ENCODE measurements at regions not wholly inside any gene's neighbourhood (a gene's known extent, or its start where the extent isn't known, plus 50 kb on each side); places are given as distances from the start of the nearest gene placed in this dataset.
"Not testable (repeated sequence)": the region's sequence is repeated elsewhere in the genome, so short reads cannot be mapped to it uniquely, and the experiment has no call there.

DNA sequence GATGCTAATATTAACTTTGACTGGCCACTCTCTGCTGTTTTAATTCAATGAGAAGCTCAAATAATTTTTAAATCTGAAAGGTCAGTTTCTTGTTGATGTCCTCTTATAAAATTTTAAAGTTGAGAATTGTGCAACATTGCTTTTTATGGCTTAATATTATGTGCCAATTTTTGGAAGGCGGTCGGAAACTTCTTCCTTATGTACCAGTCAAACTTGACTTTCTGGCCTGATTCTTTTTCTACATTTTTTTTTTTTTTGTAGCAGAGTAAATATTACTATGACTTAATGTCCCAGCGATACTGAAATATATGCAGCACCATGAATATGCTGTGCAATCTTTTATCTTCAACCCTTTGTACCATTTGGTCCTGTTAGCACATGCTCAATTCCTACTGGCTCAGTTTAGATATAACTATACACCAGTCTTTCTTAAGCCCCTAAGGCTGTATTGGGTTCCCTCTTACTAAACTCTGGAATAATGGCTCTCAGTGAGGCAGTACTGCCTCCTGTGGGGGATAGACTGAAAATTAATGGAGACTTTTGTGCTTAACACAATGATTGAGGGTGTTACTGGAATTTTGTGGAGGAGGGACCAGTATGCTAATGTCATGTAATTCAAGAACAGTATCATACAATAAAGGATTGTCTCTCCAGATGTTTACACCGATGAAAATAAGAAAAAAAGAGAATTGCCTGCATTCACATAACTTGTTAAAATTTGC, 156.4 kb upstream of the SYNCRIP start:
- DNase-seq: no peak

DNA sequence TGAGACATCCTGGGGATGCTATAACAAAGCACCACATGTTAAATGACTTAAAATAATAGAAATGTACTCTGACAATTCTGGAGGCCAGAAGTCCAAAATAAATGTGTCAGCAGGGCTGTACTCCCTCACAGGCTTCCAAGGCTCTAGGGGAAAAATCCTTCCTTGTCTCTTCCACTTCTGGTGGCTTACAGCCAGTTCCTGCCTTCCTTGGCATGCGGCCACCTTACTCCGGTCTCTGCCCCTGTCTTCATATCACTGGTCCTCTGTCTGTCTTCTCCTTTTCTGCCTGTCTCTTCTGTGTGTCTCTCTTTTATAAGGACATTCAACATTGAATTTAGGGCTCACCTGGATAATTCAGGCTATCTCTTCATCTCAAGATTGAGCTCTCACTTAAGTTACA, 155.3 kb upstream of the SYNCRIP start:
- DNase-seq: no peak

DNA sequence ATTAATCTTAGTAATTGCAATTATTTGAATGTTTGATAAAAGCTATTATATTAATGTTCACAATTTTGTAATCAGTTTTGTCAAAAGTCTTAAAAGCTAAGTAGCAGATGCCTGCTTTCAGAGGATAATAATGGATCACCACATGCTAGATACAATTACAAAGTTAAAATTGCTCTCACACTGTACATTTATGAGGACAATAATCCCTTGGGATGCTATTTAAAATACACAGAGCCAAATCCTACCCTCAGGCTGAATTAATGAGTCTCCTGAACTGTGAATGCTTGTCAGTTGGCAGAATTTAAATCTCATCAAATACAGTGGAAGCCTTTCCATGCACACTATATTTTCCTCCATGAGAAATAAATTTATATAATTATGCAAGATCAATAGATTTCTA, 153.3 kb upstream of the SYNCRIP start:
- no peak for DNase-seq

DNA sequence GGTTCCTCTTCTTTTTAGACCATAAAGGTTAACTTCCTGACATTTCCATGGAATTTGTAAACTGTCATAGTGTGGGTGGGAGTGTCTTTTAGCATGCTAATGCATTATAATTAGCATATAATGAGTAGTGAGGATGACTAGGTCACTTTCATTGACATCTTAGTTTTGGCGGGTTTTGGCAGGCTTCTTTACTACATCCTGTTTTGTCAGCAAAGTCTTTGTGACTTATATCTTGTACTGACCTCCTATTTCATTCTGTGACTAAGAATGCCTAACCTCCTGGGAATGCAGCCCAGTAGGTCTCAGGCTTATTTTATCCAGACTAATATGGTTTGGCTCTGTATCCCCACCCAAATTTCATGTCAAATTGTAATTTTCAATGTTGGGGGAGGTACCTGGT, 149.6 kb upstream of the SYNCRIP start:
- DNase-seq: no peak

DNA sequence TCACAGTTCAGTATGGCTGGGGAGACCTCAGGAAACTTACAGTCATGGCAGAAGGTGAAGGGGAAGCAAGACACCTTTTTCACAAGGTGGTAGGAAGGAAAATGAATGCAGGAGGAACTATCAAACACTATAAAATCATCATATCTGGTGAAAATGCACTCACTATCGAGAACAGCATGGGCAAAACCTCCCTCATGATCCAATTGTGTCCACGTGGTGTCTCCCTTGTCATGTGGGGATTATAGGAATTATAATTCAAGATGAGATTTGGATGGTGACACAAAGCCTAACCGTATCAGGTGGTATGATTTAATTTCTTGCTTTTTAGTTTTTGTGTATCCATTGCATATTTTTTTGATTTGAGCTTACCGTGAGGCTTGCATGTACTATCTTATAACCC, 133.2 kb upstream of the SYNCRIP start:
- DNase-seq: no peak

GRCh38 chr6:85772641-85773040, 130.0 kb upstream of the SYNCRIP start:
- DNase-seq: no peak

GRCh38 chr6:85771925-85772430, 129.3 kb upstream of the SYNCRIP start:
- DNase-seq: no peak

DNA sequence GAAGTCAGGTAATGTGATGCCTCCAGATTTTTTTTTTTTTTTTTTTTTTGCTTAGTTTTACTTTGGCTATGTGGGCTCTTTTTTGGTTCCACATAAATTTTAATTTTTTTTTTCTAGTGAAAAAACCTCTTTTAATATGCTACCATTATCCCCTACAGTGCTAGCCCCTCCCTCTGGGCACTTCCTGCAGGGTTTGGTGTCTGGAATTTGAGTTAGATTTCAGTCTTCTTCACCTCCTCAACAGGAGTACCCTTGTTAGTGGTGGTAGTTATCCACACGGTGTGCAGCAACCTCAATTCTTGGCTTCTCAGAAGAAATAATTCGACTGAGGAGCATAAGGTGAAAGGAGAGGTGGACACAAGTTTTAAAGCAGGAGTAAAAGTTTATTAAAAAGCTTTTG, 128.8 kb upstream of the SYNCRIP start:
- no peak for DNase-seq

GRCh38 chr6:85764844-85765243, 122.2 kb upstream of the SYNCRIP start:
- no peak for DNase-seq

- no peak for DNase-seq
Measured at GRCh38 chr6:85756982-85757381, 114.3 kb upstream of the SYNCRIP start.

GRCh38 chr6:85754894-85755293, 112.2 kb upstream of the SYNCRIP start:
- DNase-seq: no peak

GRCh38 chr6:85752602-85753001, 109.9 kb upstream of the SYNCRIP start:
- no peak for DNase-seq

DNA sequence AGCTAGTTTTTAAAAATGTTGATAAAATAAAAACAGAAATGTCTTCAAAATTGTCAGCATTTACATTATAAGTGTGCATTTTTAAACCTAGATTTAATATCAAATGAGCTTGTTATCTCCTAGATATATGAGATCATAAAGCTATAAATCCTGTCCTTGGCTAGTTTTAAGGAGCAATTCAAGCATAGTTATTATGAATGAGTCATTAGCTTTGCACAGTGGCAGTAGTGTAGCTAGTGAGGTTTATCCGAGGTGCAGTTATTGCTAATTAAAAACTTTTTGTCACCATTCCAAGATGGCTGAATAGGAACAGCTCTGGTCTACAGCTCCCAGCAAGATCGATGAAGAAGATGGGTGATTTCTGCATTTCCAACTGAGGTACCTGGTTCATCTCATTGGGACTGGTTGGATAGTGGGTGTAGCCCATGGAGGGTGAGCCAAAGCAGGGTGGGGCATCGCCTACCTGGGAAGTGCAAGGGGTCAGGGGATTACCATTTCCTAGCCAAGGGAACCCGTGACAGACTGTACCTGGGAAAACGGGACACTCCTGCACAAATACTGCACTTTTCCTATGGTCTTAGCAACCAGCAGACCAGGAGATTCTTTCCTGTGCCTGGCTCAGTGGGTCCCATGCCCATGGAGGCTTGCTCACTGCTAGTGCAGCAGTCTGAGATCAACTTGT, 108.8 kb upstream of the SYNCRIP start:
- no peak for DNase-seq

DNA sequence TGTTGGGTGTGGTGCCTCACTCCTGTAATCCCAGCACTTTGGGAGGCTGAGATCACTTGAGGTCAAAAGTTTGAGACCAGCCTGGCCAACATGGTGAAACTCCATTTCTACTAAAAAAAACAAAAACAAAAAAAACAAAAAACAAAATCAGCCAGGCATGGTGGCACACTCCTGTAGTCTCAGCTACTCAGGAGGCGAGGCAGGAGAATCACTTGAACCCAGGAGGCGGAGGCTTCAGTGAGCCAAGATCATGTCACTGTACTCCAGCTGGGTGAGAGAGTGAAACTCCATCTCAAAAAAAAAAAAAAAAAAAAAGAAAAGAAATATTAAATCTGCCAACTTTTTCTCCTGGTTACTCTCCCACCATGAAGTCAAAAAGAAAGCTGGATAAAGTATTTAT, 107.5 kb upstream of the SYNCRIP start:
- DNase-seq: not testable (repeated sequence)

GRCh38 chr6:85749236-85749635, 106.5 kb upstream of the SYNCRIP start:
- DNase-seq: no peak

- no peak for DNase-seq
Measured at GRCh38 chr6:85747666-85748065, 105.0 kb upstream of the SYNCRIP start.

DNA sequence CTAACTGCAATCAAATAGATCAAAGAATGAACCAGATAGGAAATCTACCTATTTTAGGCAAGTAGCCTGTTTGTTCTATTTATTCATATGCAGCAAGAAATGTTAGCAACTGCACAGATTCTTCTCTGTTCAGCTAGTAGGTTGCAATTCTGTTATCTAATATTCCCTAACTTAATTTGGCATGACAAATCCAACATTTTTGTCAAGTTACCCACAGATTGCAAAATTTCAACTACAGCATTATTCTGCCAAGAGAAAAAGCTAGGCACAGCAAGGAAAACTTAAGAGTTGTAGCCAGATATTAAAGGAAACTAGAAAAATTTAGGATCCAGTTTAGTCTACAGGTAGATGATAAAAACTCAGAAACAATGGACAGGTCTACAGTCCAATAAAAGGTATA, 104.4 kb upstream of the SYNCRIP start:
- no peak for DNase-seq

DNA sequence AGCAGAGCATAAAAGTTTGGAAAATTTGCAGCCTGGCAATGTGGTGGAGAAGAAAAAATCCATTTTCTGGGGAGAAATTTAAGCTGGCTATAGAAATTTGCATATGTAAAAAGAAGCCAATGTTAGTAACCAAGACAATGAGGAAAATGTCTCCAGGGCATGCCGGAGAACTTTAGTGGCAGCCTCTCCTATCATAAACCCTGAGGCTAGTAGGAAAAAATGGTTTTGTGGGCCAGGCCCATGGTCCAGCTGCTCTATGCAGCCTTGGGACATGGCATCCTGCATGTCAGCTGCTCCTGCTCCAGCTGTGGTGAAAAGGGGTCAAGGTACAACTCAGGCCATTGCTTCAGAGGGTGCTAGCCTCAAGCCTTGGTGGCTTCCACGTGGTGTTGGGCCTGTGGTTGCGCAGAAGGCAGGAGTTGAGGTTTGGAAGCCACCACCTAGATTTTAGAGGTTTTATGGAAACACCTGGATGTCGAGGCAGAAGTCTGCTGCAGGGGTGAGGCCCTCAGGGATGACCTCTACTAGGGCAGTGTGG, 101.8 kb upstream of the SYNCRIP start:
- DNase-seq: no peak

DNA sequence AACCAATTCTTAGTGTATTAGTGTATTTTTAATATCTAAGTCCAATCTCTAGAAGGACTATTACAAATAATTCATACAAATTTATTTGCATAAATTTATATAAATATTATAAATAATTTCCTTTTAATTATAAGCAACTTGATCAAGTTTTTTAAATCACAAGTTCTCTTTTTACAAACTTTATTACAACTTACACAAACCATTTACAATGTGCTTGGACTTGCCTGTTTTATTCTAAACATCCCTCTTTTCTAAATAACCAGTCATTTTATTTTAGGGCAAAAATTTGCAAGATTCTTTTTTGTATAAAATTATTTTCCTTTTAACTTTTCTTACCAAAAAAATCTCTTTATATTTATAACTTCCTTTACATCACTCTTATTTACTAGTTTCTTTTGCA, 83.5 kb upstream of the SYNCRIP start:
- no peak for DNase-seq

- no peak for DNase-seq
Measured at GRCh38 chr6:85715797-85716196, 73.1 kb upstream of the SYNCRIP start.

GRCh38 chr6:85714893-85715530, 72.3 kb upstream of the SYNCRIP start:
- DNase-seq: no peak

DNA sequence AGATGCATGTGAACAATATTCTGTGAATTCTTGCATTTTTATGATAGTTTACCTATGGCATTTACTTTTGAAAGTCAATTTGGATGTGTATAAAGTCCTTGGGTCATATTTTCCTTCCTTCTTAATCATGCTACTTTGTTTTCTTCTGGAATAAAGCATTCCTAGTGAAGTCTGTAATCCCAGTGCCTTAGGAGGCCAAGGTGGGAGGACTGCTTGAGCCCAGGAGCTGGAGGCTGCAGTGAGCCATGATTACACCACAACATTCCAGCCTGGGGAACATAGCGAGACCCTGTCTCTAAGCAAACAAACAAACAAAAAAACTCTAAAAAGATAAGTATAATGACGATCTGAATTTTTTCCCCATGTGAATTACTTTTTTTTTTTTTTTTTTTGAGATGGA, 69.7 kb upstream of the SYNCRIP start:
- DNase-seq: no peak

- not testable (repeated sequence) for DNase-seq
Measured at GRCh38 chr6:85707515-85708145, 64.9 kb upstream of the SYNCRIP start.

All from activated CD4-positive, alpha-beta T cell treated with anti-CD3 and anti-CD28 coated beads, Interleukin-2, amount 50 U/mL, for 48 hours (primary cell).